ENCODE measurements at regions not wholly inside any gene's neighbourhood (a gene's known extent, or its start where the extent isn't known, plus 50 kb on each side); places are given as distances from the start of the nearest gene placed in this dataset.

DNA sequence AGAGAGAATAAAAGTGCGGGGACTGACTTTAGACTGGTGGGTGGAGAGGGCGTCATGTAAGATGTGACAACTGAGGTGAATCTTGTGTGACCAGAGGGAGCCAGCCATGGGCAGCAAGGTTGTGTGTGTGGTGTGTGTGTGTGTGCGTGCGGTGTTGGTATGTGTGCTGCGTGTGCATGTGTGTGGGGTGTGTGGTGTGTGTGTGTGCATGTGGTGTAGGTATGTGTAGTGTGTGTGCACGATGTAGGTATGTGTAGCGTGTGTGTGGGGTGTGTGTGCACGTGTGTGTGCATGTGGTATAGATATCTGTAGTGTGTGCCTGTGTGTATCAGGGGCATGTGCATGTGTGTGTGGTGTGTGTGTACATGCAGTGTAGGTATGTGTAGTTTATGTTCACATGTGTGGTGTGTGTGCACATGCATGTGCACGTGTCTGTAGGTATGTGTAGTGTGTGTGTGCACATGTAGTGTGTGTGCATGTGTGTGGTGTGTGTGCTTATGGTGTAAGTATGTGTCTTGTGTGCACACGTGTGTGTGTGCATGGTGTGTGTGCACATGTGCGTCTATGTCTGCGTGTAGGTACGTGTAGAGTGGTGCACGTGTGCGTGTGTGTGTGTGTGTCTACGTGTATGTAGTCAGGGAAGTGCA is 312.3 kb upstream of the MKI67 start:
- WGBS = 91% methylated on average over 16 of the region's 16 CpGs
- intact Hi-C loops (cut with DNase I) = no loop called here
- ATAC-seq = no peak
- Histone ChIP-seq H3K27me3 (ENCODE audit: control insufficient read depth, insufficient read depth) (no peaks in the 10 kb centered on the region), H3K4me1 (ENCODE audit: control insufficient read depth, insufficient read depth, low read length) (no peaks in the 10 kb centered on the region), H3K9me3 (ENCODE audit: control insufficient read depth, low read length) (no peaks in the 10 kb centered on the region), H3K4me3 (ENCODE audit: low read length) (no peak overlapping the region), H3K27ac (ENCODE audit: low read length) (no peak overlapping the region)
- no peak for DNase-seq

- no peaks in the 10 kb centered on the region for H3K4me1 ChIP-seq (ENCODE audit: control insufficient read depth, insufficient read depth, low read length)
- intact Hi-C loops (cut with DNase I) = no loop called here
- WGBS = 58% methylated on average over 11 of the region's 11 CpGs
- DNase-seq = no peak
- H3K27me3 ChIP-seq (ENCODE audit: control insufficient read depth, insufficient read depth) = no peaks in the 10 kb centered on the region
- no peak overlapping the region for H3K4me3 ChIP-seq (ENCODE audit: low read length)
- H3K27ac ChIP-seq (ENCODE audit: low read length) = no peak overlapping the region
- ATAC-seq = no peak
- H3K9me3 ChIP-seq (ENCODE audit: control insufficient read depth, low read length) = no peaks in the 10 kb centered on the region
Measured at GRCh38 chr10:128440513-128441160, 314.4 kb upstream of the MKI67 start.

DNA sequence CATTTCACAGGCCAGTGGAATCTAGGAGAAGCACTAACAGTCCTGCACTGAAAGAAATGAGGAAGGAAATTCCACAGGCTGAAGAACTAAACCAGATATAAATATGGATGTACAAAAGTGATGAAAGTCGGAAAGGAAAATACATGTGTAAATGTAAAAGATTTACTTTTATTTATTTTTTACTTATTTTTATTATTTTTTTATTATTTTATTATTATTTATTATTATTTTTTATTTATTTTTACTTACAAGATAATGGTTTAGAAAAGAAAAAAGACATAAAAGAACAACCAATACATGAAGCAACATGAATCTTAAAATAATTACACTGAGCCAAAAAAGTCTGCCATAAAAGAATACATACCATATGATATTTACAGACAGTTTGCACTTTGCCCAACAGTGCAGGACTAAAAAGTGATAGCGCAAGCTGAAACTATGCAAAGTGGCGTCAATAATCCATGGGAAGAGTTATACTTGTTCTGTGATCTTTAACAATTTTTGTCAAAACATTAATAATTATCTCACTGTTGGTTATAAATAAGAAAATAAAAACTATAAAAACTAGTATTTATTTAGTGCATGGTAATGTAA is 317.8 kb upstream of the MKI67 start:
- WGBS = 82% methylated on average over 3 of the region's 3 CpGs
- no peak for ATAC-seq
- H3K4me1 ChIP-seq (ENCODE audit: control insufficient read depth, insufficient read depth, low read length) = no peaks in the 10 kb centered on the region

GRCh38 chr10:128448796-128449195 is 322.6 kb upstream of the MKI67 start:
- Histone ChIP-seq H3K4me1 (ENCODE audit: control insufficient read depth, insufficient read depth, low read length) (no peaks in the 10 kb centered on the region), H3K27ac (ENCODE audit: low read length) (no peak overlapping the region), H3K27me3 (ENCODE audit: control insufficient read depth, insufficient read depth) (no peaks in the 10 kb centered on the region), H3K9me3 (ENCODE audit: control insufficient read depth, low read length) (no peaks in the 10 kb centered on the region), H3K4me3 (ENCODE audit: low read length) (no peak overlapping the region)
- no peak for DNase-seq
- 86% methylated on average over 5 of the region's 5 CpGs for WGBS
- no peak for ATAC-seq
- intact Hi-C loops (cut with DNase I) = no loop called here

More for the DNA sequence above, 317.8 kb upstream of the MKI67 start:
- H3K4me3 ChIP-seq (ENCODE audit: low read length) = no peak overlapping the region
- DNase-seq = no peak
- intact Hi-C loops (cut with DNase I) = no loop called here
- no peak overlapping the region for H3K27ac ChIP-seq (ENCODE audit: low read length)
- H3K27me3 ChIP-seq (ENCODE audit: control insufficient read depth, insufficient read depth) = no peaks in the 10 kb centered on the region
- no peaks in the 10 kb centered on the region for H3K9me3 ChIP-seq (ENCODE audit: control insufficient read depth, low read length)

GRCh38 chr10:128451879-128452278 is 325.7 kb upstream of the MKI67 start:
- no peaks in the 10 kb centered on the region for H3K9me3 ChIP-seq (ENCODE audit: control insufficient read depth, low read length)
- DNase-seq (no peak), ATAC-seq (no peak)
- no peak overlapping the region for H3K4me3 ChIP-seq (ENCODE audit: low read length)
- no peak overlapping the region for H3K27ac ChIP-seq (ENCODE audit: low read length)
- H3K27me3 ChIP-seq (ENCODE audit: control insufficient read depth, insufficient read depth) = no peaks in the 10 kb centered on the region
- no peaks in the 10 kb centered on the region for H3K4me1 ChIP-seq (ENCODE audit: control insufficient read depth, insufficient read depth, low read length)
- intact Hi-C loops (cut with DNase I) = no loop called here
- 87% methylated on average over 3 of the region's 3 CpGs for WGBS

GRCh38 chr10:128456271-128456670 is 330.0 kb upstream of the MKI67 start:
- no peak for DNase-seq
- Histone ChIP-seq H3K27ac (ENCODE audit: low read length) (no peak overlapping the region), H3K4me1 (ENCODE audit: control insufficient read depth, insufficient read depth, low read length) (no peaks in the 10 kb centered on the region), H3K27me3 (ENCODE audit: control insufficient read depth, insufficient read depth) (no peaks in the 10 kb centered on the region), H3K9me3 (ENCODE audit: control insufficient read depth, low read length) (no peaks in the 10 kb centered on the region), H3K4me3 (ENCODE audit: low read length) (no peak overlapping the region)
- intact Hi-C loops (cut with DNase I) = no loop called here
- 84% methylated on average over 7 of the region's 7 CpGs for WGBS
- ATAC-seq = no peak

- no peak for DNase-seq
- Histone ChIP-seq H3K4me3 (ENCODE audit: low read length) (no peak overlapping the region), H3K4me1 (ENCODE audit: control insufficient read depth, insufficient read depth, low read length) (no peaks in the 10 kb centered on the region), H3K27me3 (ENCODE audit: control insufficient read depth, insufficient read depth) (no peaks in the 10 kb centered on the region), H3K27ac (ENCODE audit: low read length) (no peak overlapping the region), H3K9me3 (ENCODE audit: control insufficient read depth, low read length) (no peaks in the 10 kb centered on the region)
- ATAC-seq = no peak
- intact Hi-C loops (cut with DNase I) = no loop called here
- 79% methylated on average over 10 of the region's 10 CpGs for WGBS
Measured at GRCh38 chr10:128457136-128457535, 330.9 kb upstream of the MKI67 start.

DNA sequence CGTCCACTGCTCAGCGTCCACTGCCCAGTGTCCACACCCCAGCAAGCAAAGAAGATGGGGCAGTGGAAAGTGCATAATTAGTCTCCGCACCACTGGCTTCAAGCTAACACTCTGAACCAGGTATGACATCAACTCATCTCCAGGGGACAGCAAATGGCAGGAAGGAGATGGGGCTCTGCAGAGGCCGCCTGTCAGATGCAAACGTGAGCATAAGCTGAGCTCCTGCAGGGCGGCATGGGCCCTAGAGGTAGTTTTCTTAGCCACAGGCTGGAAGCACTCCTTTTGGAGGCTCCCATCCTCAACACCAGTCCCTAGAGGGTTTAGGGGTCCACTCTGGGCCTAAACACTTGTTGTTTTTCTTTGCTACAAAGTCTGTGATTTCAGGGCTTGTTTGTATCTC is 335.8 kb upstream of the MKI67 start:
- no peak overlapping the region for H3K4me3 ChIP-seq (ENCODE audit: low read length)
- H3K4me1 ChIP-seq (ENCODE audit: control insufficient read depth, insufficient read depth, low read length) = no peaks in the 10 kb centered on the region
- ATAC-seq = no peak
- intact Hi-C loops (cut with DNase I) = no loop called here
- H3K27ac ChIP-seq (ENCODE audit: low read length) = no peak overlapping the region
- no peak for DNase-seq
- no peaks in the 10 kb centered on the region for H3K9me3 ChIP-seq (ENCODE audit: control insufficient read depth, low read length)
- WGBS = 73% methylated on average over 6 of the region's 6 CpGs
- no peaks in the 10 kb centered on the region for H3K27me3 ChIP-seq (ENCODE audit: control insufficient read depth, insufficient read depth)

DNA sequence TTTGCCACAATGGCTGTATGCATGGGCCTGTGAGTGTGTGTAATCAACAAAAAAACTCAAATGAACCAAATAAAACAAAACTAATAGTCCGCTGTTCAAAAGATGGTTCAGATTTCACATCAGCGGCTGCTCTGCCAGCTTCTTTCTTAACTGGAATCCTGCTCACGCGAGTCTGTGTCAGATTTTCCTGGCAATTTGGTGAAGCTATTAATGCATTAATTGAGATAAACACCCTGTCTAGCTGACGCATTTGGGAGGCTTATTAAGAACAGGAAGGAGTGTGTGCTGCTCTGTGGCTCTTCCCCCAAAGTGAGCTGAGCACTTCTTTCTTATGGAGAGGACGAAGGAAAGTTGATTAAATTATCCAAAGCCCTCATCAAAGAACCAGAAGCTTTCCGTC is 336.6 kb upstream of the MKI67 start:
- H3K27me3 ChIP-seq (ENCODE audit: control insufficient read depth, insufficient read depth) = no peaks in the 10 kb centered on the region
- H3K4me1 ChIP-seq (ENCODE audit: control insufficient read depth, insufficient read depth, low read length) = no peaks in the 10 kb centered on the region
- no peaks in the 10 kb centered on the region for H3K9me3 ChIP-seq (ENCODE audit: control insufficient read depth, low read length)
- intact Hi-C loops (cut with DNase I) = no loop called here
- no peak overlapping the region for H3K27ac ChIP-seq (ENCODE audit: low read length)
- 46% methylated on average over 7 of the region's 7 CpGs for WGBS
- DNase-seq = no peak
- ATAC-seq = no peak
- H3K4me3 ChIP-seq (ENCODE audit: low read length) = no peak overlapping the region

DNA sequence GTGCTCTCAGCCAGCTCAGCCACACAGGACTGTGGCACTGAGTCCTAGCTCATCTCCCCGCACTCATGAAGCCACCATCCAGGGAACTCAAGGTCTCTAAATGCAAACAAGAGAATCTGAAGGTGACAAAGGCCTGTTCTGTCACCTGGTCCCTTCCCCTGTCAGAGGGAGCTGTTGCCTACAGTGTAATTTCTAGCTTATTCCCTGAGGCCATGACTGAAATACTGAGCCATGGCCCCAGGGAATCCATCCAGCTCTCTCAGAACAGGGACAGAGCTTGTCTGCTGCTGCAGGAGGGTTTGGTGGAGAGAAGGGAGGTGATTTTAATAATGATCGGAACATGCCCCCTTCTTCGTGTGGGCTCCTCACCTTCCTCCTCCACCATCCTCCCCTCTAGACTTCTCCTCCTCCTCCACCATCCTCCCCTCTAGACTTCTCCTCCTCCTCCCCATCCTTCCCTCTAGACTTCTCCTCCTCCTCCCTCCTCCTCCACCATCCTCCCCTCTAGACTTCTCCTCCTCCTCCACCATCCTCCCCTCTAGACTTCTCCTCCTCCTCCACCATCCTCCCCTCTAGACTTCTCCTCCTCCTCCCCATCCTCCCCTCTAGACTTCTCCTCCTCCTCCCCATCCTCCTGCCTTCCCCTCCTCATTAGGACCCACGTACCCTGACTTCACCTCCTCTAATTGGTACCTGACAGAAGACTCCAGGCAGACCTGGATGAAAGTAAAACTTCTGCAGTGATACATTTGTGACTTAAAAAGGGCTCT is 338.0 kb upstream of the MKI67 start:
- Histone ChIP-seq H3K9me3 (ENCODE audit: control insufficient read depth, low read length) (no peaks in the 10 kb centered on the region), H3K4me3 (ENCODE audit: low read length) (no peak overlapping the region), H3K4me1 (ENCODE audit: control insufficient read depth, insufficient read depth, low read length) (no peaks in the 10 kb centered on the region), H3K27ac (ENCODE audit: low read length) (no peak overlapping the region), H3K27me3 (ENCODE audit: control insufficient read depth, insufficient read depth) (no peaks in the 10 kb centered on the region)
- ATAC-seq = peak; percentile 53 to 66
- 70% methylated on average over 4 of the region's 4 CpGs for WGBS
- DNase-seq = no peak
- intact Hi-C loops (cut with DNase I) = no loop called here

DNA sequence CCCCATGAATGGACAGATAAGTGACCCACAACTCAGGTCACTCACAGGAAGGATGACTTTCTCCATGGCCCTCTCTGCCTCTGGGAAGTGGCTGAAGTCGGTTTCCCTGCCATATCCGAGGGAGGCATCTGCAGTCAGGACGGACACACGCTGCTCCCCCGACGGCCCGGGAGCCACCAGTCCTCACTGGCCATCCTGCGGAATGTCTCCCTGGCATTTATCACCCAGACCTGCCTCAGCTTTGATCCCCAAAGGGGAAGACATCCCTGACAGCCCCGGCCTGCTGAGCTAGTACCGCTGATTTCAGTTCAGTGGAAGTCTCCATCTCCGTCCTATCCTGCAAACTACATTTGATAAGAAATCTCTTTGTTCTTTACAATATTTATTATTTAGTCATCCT is 339.5 kb upstream of the MKI67 start:
- Histone ChIP-seq H3K27ac (ENCODE audit: low read length) (no peak overlapping the region), H3K9me3 (ENCODE audit: control insufficient read depth, low read length) (no peaks in the 10 kb centered on the region), H3K4me1 (ENCODE audit: control insufficient read depth, insufficient read depth, low read length) (no peaks in the 10 kb centered on the region), H3K4me3 (ENCODE audit: low read length) (no peak overlapping the region), H3K27me3 (ENCODE audit: control insufficient read depth, insufficient read depth) (no peaks in the 10 kb centered on the region)
- no peak for DNase-seq
- ATAC-seq = no peak
- 76% methylated on average over 11 of the region's 11 CpGs for WGBS
- intact Hi-C loops (cut with DNase I) = no loop called here
